ENCODE measurements at regions not wholly inside any gene's neighbourhood (a gene's known extent, or its start where the extent isn't known, plus 50 kb on each side); places are given as distances from the start of the nearest gene placed in this dataset.

GRCh38 chr4:126123611-126124325 lies 809.0 kb downstream of the FAT4 start:
- TF ChIP-seq EZH2phosphoT487 (IDR thresholded peaks at IDR 0.05; ENCODE audit: insufficient read depth, low read depth) = no peak
- no peak for TF ChIP-seq EZH2 (IDR thresholded peaks at IDR 0.05; ENCODE audit: insufficient read depth, poor library complexity, severe bottlenecking)

All from GM23248 (cell line).